ENCODE measurements at regions not wholly inside any gene's neighbourhood (a gene's known extent, or its start where the extent isn't known, plus 50 kb on each side); places are given as distances from the start of the nearest gene placed in this dataset.

DNA sequence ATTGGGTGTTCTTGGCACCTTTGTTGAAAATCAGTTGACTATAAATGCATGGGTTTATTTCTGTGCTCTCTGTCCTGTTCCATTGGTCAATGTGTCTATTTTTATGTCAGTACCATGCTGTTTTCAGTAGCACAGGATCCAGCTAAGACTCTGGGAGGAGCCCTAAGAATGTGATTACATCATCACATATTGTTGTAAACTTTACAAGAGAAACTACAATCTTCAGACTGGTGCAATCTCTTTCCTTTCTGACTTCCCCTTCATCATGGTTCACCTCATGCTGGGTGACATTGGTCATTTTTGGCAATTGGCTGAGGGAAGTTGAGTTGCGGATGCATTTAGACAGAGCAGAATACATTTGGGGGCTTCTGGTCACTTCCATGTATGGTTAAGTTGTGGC, 88.4 kb downstream of the C21orf91 start:
- DNase-seq (ENCODE audit: low spot score): no peak
- Histone ChIP-seq H3K36me3 (no peaks in the 10 kb centered on the region), H3K4me3 (no peak overlapping the region), H3K4me1 (replicated peaks) (no peaks in the 10 kb centered on the region), H3K27me3 (replicated peaks; ENCODE audit: insufficient read depth) (no peaks in the 10 kb centered on the region), H3K27ac (no peak overlapping the region), H3K9me3 (no peaks in the 10 kb centered on the region)
- intact Hi-C loops (cut with DNase I): no loop called here
- no peak for TF ChIP-seq POLR2A (IDR thresholded peaks at IDR 0.05)
- TF ChIP-seq, protein P1, sequence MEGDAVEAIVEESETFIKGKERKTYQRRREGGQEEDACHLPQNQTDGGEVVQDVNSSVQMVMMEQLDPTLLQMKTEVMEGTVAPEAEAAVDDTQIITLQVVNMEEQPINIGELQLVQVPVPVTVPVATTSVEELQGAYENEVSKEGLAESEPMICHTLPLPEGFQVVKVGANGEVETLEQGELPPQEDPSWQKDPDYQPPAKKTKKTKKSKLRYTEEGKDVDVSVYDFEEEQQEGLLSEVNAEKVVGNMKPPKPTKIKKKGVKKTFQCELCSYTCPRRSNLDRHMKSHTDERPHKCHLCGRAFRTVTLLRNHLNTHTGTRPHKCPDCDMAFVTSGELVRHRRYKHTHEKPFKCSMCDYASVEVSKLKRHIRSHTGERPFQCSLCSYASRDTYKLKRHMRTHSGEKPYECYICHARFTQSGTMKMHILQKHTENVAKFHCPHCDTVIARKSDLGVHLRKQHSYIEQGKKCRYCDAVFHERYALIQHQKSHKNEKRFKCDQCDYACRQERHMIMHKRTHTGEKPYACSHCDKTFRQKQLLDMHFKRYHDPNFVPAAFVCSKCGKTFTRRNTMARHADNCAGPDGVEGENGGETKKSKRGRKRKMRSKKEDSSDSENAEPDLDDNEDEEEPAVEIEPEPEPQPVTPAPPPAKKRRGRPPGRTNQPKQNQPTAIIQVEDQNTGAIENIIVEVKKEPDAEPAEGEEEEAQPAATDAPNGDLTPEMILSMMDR (IDR thresholded peaks at IDR 0.05): no peak
- TF ChIP-seq POLR2AphosphoS5 (IDR thresholded peaks at IDR 0.05): no peak
- WGBS: 90% methylated on average over 1 of the region's 1 CpG

DNA sequence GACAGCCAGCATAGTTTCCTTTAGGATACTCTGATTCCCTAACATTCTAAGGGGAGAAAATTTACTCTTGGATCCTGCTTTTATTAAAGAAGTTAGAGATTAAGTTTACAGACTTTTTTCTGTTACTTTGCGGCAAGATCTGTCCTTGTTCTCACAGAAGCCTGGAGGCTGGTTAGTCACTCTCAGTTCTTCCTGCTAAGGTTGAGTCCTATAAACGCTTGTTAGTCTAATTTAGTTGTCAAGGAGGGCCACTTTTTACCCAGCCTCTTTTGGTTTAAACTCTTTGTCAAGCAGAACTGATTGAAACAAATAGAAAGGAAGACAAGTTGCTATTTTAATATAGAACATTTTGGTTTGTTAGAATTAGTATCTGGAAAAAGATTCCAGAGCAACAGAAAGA, 89.7 kb downstream of the C21orf91 start:
- 71% methylated on average over 2 of the region's 2 CpGs for WGBS
- no peak for DNase-seq (ENCODE audit: low spot score)
- H3K4me1 ChIP-seq (replicated peaks): no peaks in the 10 kb centered on the region
- TF ChIP-seq POLR2AphosphoS5 (IDR thresholded peaks at IDR 0.05) (no peak), POLR2A (IDR thresholded peaks at IDR 0.05) (no peak)
- TF ChIP-seq, protein P1 (IDR thresholded peaks at IDR 0.05): no peak
- intact Hi-C loops (cut with DNase I): no loop called here
- no peaks in the 10 kb centered on the region for H3K36me3 ChIP-seq
- no peaks in the 10 kb centered on the region for H3K27me3 ChIP-seq (replicated peaks; ENCODE audit: insufficient read depth)
- no peak overlapping the region for H3K4me3 ChIP-seq
- H3K27ac ChIP-seq: no peak overlapping the region
- H3K9me3 ChIP-seq: no peaks in the 10 kb centered on the region

DNA sequence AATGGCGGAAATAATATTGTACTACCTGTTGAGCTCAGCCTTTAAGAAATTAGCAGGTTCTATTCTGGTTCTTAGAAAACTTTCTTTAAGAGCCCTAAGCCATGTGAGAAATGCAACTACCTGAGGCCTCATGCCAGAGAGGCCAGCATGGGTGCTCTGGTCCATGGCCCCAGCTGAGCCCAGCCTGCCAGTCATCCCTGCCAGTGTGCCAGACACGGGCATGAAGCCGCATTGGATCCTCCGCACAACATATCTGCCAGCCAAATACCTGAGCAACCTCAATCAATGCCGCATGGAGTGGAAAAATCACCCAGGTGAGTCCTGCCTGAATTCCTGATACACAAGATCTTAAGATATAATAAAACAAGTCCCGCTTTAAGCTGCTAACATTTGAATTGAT, 91.8 kb downstream of the C21orf91 start:
- 73% methylated on average over 6 of the region's 6 CpGs for WGBS
- Histone ChIP-seq H3K27ac (no peak overlapping the region), H3K9me3 (no peaks in the 10 kb centered on the region), H3K36me3 (no peaks in the 10 kb centered on the region), H3K4me3 (no peak overlapping the region), H3K4me1 (replicated peaks) (no peaks in the 10 kb centered on the region), H3K27me3 (replicated peaks; ENCODE audit: insufficient read depth) (no peaks in the 10 kb centered on the region)
- intact Hi-C loops (cut with DNase I): no loop called here
- no peak for DNase-seq (ENCODE audit: low spot score)
- TF ChIP-seq POLR2A (IDR thresholded peaks at IDR 0.05) (no peak), POLR2AphosphoS5 (IDR thresholded peaks at IDR 0.05) (no peak)
- TF ChIP-seq, protein P1 (IDR thresholded peaks at IDR 0.05): no peak

DNA sequence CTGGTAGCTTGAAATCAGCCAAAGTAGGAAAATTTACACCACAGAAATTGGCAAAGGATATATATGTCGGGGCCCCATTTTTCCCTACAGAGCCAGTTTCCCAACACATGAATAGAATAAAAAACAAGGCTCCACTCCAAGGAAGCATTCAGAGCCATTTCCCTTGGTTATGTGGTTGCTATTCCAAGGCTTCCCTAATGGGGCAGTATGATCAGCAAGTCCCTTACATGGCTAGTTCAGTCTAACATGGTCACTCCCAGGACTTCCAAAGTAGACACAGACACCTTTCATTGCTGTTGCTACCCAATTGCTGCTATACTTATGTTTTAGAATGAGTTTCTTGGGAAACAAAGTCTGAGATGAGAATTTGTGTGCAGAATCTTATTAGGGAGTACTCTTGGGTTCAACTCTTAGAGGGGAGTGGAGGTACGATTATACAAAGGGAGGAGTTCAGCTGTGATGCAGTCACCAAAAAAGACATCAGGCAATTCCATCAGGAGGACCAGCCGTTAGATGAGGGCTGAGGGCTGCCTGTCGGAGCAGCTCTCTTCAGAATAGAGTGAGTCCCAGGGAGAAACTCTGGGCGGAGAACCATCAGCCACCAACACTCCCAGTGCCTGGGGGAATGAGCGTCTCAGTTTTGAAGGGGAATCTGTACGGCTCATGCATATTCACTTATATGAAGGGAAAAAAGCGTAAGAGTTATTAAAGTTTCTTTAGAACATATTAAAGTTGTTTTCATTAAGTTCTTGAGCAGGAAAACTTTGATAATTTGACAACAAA, 92.9 kb downstream of the C21orf91 start:
- TF ChIP-seq POLR2AphosphoS5 (IDR thresholded peaks at IDR 0.05) (no peak), POLR2A (IDR thresholded peaks at IDR 0.05) (no peak)
- TF ChIP-seq, protein P1 (IDR thresholded peaks at IDR 0.05): no peak
- no peak for DNase-seq (ENCODE audit: low spot score)
- no peak overlapping the region for H3K4me3 ChIP-seq
- H3K36me3 ChIP-seq: no peaks in the 10 kb centered on the region
- H3K9me3 ChIP-seq: no peaks in the 10 kb centered on the region
- no peak overlapping the region for H3K27ac ChIP-seq
- WGBS: 92% methylated on average over 8 of the region's 8 CpGs
- intact Hi-C loops (cut with DNase I): no loop called here
- no peaks in the 10 kb centered on the region for H3K27me3 ChIP-seq (replicated peaks; ENCODE audit: insufficient read depth)
- no peaks in the 10 kb centered on the region for H3K4me1 ChIP-seq (replicated peaks)

DNA sequence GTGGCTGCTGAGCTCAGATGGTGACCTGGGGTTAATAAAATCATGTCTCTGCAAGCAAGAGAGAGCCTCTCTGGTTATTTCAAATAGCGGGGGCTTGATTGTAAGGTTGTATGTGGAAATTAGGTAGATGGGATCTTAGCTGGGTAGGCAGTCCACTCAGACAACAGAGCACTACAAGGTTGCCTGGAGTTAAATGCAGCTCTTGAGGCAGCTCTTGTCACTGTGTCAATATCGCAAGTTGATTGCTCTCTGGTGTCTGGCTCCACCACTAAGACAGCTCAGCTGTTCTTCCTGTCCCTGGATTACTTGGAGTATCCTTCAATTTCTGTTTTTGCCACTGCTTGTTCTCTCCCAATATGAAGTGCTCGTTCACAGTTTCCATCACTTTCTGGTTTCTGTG, 93.8 kb downstream of the C21orf91 start:
- Histone ChIP-seq H3K9me3 (no peaks in the 10 kb centered on the region), H3K4me3 (no peak overlapping the region), H3K36me3 (no peaks in the 10 kb centered on the region), H3K27ac (no peak overlapping the region), H3K27me3 (replicated peaks; ENCODE audit: insufficient read depth) (no peaks in the 10 kb centered on the region), H3K4me1 (replicated peaks) (no peaks in the 10 kb centered on the region)
- DNase-seq (ENCODE audit: low spot score): no peak
- intact Hi-C loops (cut with DNase I): no loop called here
- TF ChIP-seq POLR2A (IDR thresholded peaks at IDR 0.05): no peak
- no peak for TF ChIP-seq POLR2AphosphoS5 (IDR thresholded peaks at IDR 0.05)
- 82% methylated on average over 3 of the region's 3 CpGs for WGBS

Data from prostate gland (tissue), 2 donors.